ENCODE measurements at regions not wholly inside any gene's neighbourhood (a gene's known extent, or its start where the extent isn't known, plus 50 kb on each side); places are given as distances from the start of the nearest gene placed in this dataset.

- TF ChIP-seq PBX3 (IDR thresholded peaks at IDR 0.05) (no peak), SIN3A (IDR thresholded peaks at IDR 0.05; ENCODE audit: borderline replicate concordance, low read depth, low read length) (no peak), GABPA (IDR thresholded peaks at IDR 0.05; ENCODE audit: low read depth) (no peak), IRF3 (IDR thresholded peaks at IDR 0.05; ENCODE audit: low read depth, low read length) (no peak), TCF12 (IDR thresholded peaks at IDR 0.05) (no peak), RXRA (IDR thresholded peaks at IDR 0.05; ENCODE audit: borderline replicate concordance, low read depth) (no peak), GATA2 (CRISPR knock-in tag; IDR thresholded peaks at IDR 0.05) (no peak), MXI1 (IDR thresholded peaks at IDR 0.05; ENCODE audit: low read depth, low read length) (no peak)
These were observed 133.9 kb upstream of the DNAH14 start (continued) for GRCh38 chr1:224795591-224795990.

GRCh38 chr1:224799083-224799482, 130.4 kb upstream of the DNAH14 start:
- TF ChIP-seq MXI1 (IDR thresholded peaks at IDR 0.05; ENCODE audit: low read depth, low read length) (no peak), MAX (IDR thresholded peaks at IDR 0.05; ENCODE audit: low read depth) (no peak), SMC3 (IDR thresholded peaks at IDR 0.05; ENCODE audit: low read depth, low read length) (no peak), FOXM1 (IDR thresholded peaks at IDR 0.05; ENCODE audit: low read depth) (no peak), EZH2phosphoT487 (IDR thresholded peaks at IDR 0.05; ENCODE audit: borderline replicate concordance, low read depth) (no peak), GABPA (IDR thresholded peaks at IDR 0.05; ENCODE audit: low read depth) (no peak)
- H2AFZ ChIP-seq (ENCODE audit: low read depth): no peak overlapping the region
- WGBS (ENCODE audit: low lambda C conversion rate): 40% methylated on average over 3 of the region's 3 CpGs
- no peaks in the 10 kb centered on the region for H3K9me2 ChIP-seq
- no peaks in the 10 kb centered on the region for H3K36me3 ChIP-seq (replicated peaks in 1 of 2; ENCODE audit: control insufficient read depth in 1 of 2, insufficient read depth in 2 of 2, low read length in 1 of 2)
- no peak overlapping the region for H3K27ac ChIP-seq (ENCODE audit: low read depth in 2 of 2, low read length in 1 of 2)
- POLR2A ChIA-PET: no interaction called here
- H4K20me1 ChIP-seq (ENCODE audit: insufficient read depth): no peaks in the 10 kb centered on the region
- H3K9ac ChIP-seq: no peak overlapping the region
- H3K4me1 ChIP-seq (ENCODE audit: control insufficient read depth in 1 of 2, insufficient read depth in 2 of 2, low read depth in 1 of 2, low read length in 1 of 2): no peaks in the 10 kb centered on the region; a peak in 1 of 4 replicates
- DNase-seq: no peak
- no peak overlapping the region for H3K4me3 ChIP-seq (ENCODE audit: low read depth in 2 of 2, low read length in 1 of 2)
- H3K79me2 ChIP-seq (ENCODE audit: insufficient read depth): no peaks in the 10 kb centered on the region
- CTCF ChIA-PET: no interaction called here
- no peaks in the 10 kb centered on the region for H3K9me3 ChIP-seq
- H3F3A ChIP-seq (replicated peaks; ENCODE audit: insufficient read depth): no peaks in the 10 kb centered on the region
- H3K27me3 ChIP-seq (ENCODE audit: insufficient read depth): no peaks in the 10 kb centered on the region
- no peak overlapping the region for H3K4me2 ChIP-seq

GRCh38 chr1:224800486-224801119, 128.9 kb upstream of the DNAH14 start:
- no peaks in the 10 kb centered on the region for H4K20me1 ChIP-seq (ENCODE audit: insufficient read depth)
- H2AFZ ChIP-seq (ENCODE audit: low read depth): no peak overlapping the region
- POLR2A ChIA-PET: no interaction called here
- H3K27me3 ChIP-seq (ENCODE audit: insufficient read depth): no peaks in the 10 kb centered on the region
- no peaks in the 10 kb centered on the region for H3F3A ChIP-seq (replicated peaks; ENCODE audit: insufficient read depth)
- H3K9me2 ChIP-seq: no peaks in the 10 kb centered on the region
- DNase-seq: no peak
- H3K27ac ChIP-seq (ENCODE audit: low read depth in 2 of 2, low read length in 1 of 2): no peak overlapping the region
- H3K4me3 ChIP-seq (ENCODE audit: low read depth in 2 of 2, low read length in 1 of 2): no peak overlapping the region
- no peaks in the 10 kb centered on the region for H3K36me3 ChIP-seq (replicated peaks in 1 of 2; ENCODE audit: control insufficient read depth in 1 of 2, insufficient read depth in 2 of 2, low read length in 1 of 2)
- H3K9me3 ChIP-seq: no peaks in the 10 kb centered on the region
- H3K4me1 ChIP-seq (ENCODE audit: control insufficient read depth in 1 of 2, insufficient read depth in 2 of 2, low read depth in 1 of 2, low read length in 1 of 2): no peaks in the 10 kb centered on the region; a peak in 1 of 4 replicates
- H3K4me2 ChIP-seq: no peak overlapping the region
- CTCF ChIA-PET: interaction anchor here (0.9 kb wide), 1 partner anchor 12 kb away, joined by 3 read pairs; no protein-coding TSS in a partner anchor
- WGBS (ENCODE audit: low lambda C conversion rate): 37% methylated on average over 6 of the region's 8 CpGs
- no peak overlapping the region for H3K9ac ChIP-seq
- no peaks in the 10 kb centered on the region for H3K79me2 ChIP-seq (ENCODE audit: insufficient read depth)
- TF ChIP-seq MXI1 (IDR thresholded peaks at IDR 0.05; ENCODE audit: low read depth, low read length): no peak
- no peak for TF ChIP-seq NRF1 (IDR thresholded peaks at IDR 0.05; ENCODE audit: low read depth, low read length)
- no peak for TF ChIP-seq SIN3A (IDR thresholded peaks at IDR 0.05; ENCODE audit: borderline replicate concordance, low read depth, low read length)
- TF ChIP-seq USF2 (IDR thresholded peaks at IDR 0.05; ENCODE audit: borderline replicate concordance, low read depth, low read length): no peak
- no peak for TF ChIP-seq YY1 (IDR thresholded peaks at IDR 0.05; ENCODE audit: low read depth)
- no peak for TF ChIP-seq MAX (IDR thresholded peaks at IDR 0.05; ENCODE audit: low read depth)
- no peak for TF ChIP-seq RCOR1 (IDR thresholded peaks at IDR 0.05; ENCODE audit: low read length)
- TF ChIP-seq RFX5 (IDR thresholded peaks at IDR 0.05; ENCODE audit: low read length): no peak
- no peak for TF ChIP-seq CHD2 (IDR thresholded peaks at IDR 0.05; ENCODE audit: low read length, partially characterized antibody)
- no peak for TF ChIP-seq FOXJ3 (CRISPR knock-in tag; IDR thresholded peaks at IDR 0.05)
- TF ChIP-seq USF1 (IDR thresholded peaks at IDR 0.05; ENCODE audit: borderline replicate concordance, low read depth): no peak

Measured in SK-N-SH (cell line).